ENCODE measurements at regions not wholly inside any gene's neighbourhood (a gene's known extent, or its start where the extent isn't known, plus 50 kb on each side); places are given as distances from the start of the nearest gene placed in this dataset.
"Not testable (repeated sequence)": the region's sequence is repeated elsewhere in the genome, so short reads cannot be mapped to it uniquely, and the experiment has no call there.

DNA sequence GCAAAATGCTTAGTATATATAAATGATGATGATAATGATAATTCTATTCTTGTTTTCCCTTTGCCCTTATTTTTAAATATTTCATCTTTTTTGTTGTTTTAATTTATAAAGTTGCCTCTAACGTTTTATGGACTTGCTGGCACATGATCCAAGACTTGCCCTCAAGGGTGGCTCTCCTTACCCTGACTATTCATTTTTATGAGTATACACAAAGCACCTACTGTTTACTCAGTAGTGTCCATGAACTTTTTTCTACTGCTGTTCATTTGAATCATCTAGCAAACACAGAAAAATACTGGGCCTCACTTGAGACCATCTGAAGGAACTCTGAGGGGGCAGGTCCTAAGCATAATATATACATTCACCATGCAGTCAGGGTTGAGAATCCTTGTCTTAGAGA is 276.2 kb downstream of the AACS start:
- Histone ChIP-seq H3K4me3 (ENCODE audit: low read depth, low read length) (no peak overlapping the region), H3K27ac (no peak overlapping the region), H3K27me3 (replicated peaks) (no peaks in the 10 kb centered on the region), H3K36me3 (replicated peaks) (no peaks in the 10 kb centered on the region)
- in situ Hi-C loops (cut with HindIII; ENCODE audit: low pct_ligation_motif_present, low sequenced_read_pairs), result no loop called here
- no peak for DNase-seq
- TF ChIP-seq, protein P1, sequence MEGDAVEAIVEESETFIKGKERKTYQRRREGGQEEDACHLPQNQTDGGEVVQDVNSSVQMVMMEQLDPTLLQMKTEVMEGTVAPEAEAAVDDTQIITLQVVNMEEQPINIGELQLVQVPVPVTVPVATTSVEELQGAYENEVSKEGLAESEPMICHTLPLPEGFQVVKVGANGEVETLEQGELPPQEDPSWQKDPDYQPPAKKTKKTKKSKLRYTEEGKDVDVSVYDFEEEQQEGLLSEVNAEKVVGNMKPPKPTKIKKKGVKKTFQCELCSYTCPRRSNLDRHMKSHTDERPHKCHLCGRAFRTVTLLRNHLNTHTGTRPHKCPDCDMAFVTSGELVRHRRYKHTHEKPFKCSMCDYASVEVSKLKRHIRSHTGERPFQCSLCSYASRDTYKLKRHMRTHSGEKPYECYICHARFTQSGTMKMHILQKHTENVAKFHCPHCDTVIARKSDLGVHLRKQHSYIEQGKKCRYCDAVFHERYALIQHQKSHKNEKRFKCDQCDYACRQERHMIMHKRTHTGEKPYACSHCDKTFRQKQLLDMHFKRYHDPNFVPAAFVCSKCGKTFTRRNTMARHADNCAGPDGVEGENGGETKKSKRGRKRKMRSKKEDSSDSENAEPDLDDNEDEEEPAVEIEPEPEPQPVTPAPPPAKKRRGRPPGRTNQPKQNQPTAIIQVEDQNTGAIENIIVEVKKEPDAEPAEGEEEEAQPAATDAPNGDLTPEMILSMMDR (IDR thresholded peaks at IDR 0.05; ENCODE audit: low read depth, low read length, missing control alignments), result no peak

DNA sequence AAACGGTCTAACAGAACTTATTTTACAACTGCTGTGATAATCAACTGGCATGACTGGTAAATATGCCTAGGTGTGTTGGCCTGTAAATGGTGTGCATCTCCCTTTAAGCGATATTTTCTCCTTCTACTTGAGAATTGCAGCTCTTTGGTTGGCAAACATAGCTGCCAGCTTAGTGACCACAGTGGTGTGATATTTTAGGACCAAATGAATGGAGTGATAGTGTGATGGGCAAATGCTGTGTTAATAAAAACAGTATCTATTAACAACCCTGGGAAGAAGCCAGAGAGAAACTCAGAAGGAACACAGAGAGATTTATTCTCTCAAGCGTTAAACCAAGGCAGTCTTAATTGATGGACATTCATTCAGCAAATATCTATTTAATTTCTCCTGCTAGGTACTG is 278.4 kb downstream of the AACS start:
- TF ChIP-seq, protein P1 (IDR thresholded peaks at IDR 0.05; ENCODE audit: low read depth, low read length, missing control alignments), result no peak
- no peak overlapping the region for H3K4me3 ChIP-seq (ENCODE audit: low read depth, low read length)
- no peak for DNase-seq

DNA sequence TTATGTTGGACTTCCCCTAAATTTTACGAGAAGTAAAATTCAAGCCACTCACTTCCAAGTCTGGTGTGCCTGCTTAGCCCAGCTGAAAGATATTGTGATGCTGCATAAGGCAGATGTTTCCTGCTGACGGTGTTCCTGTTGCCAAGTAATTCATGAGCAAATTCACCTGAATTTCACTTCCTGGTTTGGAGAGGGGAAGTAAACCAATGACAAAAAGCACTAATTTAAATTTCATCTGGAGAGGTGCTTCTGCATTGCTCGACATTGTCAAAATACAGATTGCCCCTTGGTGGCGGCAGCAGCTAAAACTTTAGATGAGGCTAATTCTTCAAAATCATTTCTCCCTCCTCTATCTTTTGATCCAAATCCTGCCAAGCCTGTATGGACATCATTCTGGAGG is 281.1 kb downstream of the AACS start:
- H3K27me3 ChIP-seq (replicated peaks), result no peaks in the 10 kb centered on the region
- DNase-seq, result no peak
- H3K4me3 ChIP-seq (ENCODE audit: low read depth, low read length), result no peak overlapping the region
- TF ChIP-seq, protein P1 (IDR thresholded peaks at IDR 0.05; ENCODE audit: low read depth, low read length, missing control alignments), result no peak
- no peaks in the 10 kb centered on the region for H3K36me3 ChIP-seq (replicated peaks)
- in situ Hi-C loops (cut with HindIII; ENCODE audit: low pct_ligation_motif_present, low sequenced_read_pairs), result no loop called here
- H3K27ac ChIP-seq, result no peak overlapping the region

More for the DNA sequence above, 278.4 kb downstream of the AACS start:
- in situ Hi-C loops (cut with HindIII; ENCODE audit: low pct_ligation_motif_present, low sequenced_read_pairs), result no loop called here
- H3K27ac ChIP-seq, result no peak overlapping the region
- no peaks in the 10 kb centered on the region for H3K36me3 ChIP-seq (replicated peaks)
- H3K27me3 ChIP-seq (replicated peaks), result no peaks in the 10 kb centered on the region

DNA sequence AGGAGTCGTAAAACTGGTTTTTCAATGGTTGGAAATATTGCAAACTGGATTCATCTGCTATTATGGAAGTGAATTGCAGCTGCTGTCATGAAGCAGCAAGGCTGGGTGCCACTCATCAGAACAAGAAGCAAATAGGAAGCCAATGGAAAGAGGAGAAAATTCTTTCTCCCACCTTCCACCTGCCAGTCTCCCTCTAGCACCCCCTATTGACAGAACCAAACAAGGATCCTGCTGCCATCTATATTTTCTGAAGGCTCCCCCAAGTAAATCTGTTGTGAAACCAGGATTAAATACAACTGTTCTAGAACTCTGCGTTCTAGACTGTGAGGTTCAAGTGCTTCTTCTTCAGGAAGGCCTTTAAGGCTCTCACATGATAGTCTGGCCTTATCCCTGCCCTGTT is 286.6 kb downstream of the AACS start:
- DNase-seq, result no peak
- Histone ChIP-seq H3K4me3 (ENCODE audit: low read depth, low read length) (no peak overlapping the region), H3K27ac (no peak overlapping the region), H3K36me3 (replicated peaks) (no peaks in the 10 kb centered on the region), H3K27me3 (replicated peaks) (no peaks in the 10 kb centered on the region)
- TF ChIP-seq, protein P1 (IDR thresholded peaks at IDR 0.05; ENCODE audit: low read depth, low read length, missing control alignments), result no peak
- in situ Hi-C loops (cut with HindIII; ENCODE audit: low pct_ligation_motif_present, low sequenced_read_pairs), result no loop called here

DNA sequence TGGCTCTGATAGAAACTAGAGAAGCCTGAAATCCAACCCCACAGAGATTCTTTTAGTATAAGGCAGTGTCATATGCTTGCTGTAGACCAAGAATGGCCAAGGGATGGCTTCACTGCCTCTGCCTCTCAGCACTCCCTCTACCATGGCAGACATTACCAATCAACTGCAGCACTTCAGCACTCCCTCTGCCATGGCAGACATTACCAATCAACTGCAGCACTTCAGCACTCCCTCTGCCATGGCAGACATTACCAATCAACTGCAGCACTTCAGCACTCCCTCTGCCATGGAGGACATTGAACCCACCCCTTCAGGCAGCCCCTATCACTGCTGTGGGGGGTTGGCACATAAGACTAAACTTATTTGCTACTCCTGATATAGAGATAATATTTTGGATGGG is 287.8 kb downstream of the AACS start:
- H3K4me3 ChIP-seq (ENCODE audit: low read depth, low read length); DNase-seq; in situ Hi-C loops (cut with HindIII; ENCODE audit: low pct_ligation_motif_present, low sequenced_read_pairs); H3K27ac ChIP-seq; H3K36me3 ChIP-seq (replicated peaks); H3K27me3 ChIP-seq (replicated peaks): not testable (repeated sequence)

DNA sequence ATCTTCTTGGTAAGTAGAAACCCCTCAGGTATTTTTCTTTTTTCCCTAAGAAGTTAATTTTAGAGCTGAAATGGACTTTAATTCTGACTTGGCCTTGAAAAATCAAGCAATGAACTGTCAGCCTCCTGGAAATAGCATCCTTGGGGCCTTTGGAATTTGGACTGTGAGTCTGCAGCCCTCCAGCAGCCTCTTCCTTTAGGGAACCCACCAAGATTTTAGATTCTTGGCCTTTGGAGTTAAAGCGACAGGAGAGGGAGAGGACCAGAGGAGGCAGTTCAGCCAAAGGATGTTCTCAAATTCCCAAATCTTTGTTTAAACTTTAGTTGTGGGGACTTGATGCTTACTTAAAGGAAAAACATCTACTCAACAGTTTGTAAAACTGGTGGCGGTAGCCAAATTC is 288.6 kb downstream of the AACS start:
- no peak overlapping the region for H3K27ac ChIP-seq
- H3K27me3 ChIP-seq (replicated peaks), result no peaks in the 10 kb centered on the region
- in situ Hi-C loops (cut with HindIII; ENCODE audit: low pct_ligation_motif_present, low sequenced_read_pairs), result no loop called here
- H3K36me3 ChIP-seq (replicated peaks), result no peaks in the 10 kb centered on the region
- TF ChIP-seq, protein P1 (IDR thresholded peaks at IDR 0.05; ENCODE audit: low read depth, low read length, missing control alignments), result no peak
- H3K4me3 ChIP-seq (ENCODE audit: low read depth, low read length), result no peak overlapping the region
- DNase-seq, result no peak
